ENCODE measurements at regions not wholly inside any gene's neighbourhood (a gene's known extent, or its start where the extent isn't known, plus 50 kb on each side); places are given as distances from the start of the nearest gene placed in this dataset.
"Not testable (repeated sequence)": the region's sequence is repeated elsewhere in the genome, so short reads cannot be mapped to it uniquely, and the experiment has no call there.

DNA sequence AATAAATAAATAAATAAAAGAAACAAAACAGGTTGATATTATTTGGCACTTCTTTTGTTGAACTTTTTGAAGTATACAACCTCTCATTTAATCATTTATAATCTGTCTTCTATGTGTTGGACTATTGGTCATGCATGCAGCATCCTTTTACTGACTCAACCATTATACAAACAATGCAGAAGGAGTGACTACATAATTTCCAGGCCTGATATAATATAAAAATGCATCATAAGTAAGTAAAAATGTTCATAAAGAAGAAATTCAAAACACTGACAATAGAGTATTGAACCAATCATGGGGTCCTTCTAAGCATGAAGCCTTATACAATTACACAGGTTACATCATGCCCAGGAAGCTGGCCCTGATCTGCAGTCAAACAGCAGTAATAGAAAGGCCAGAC lies 141.5 kb upstream of the FN1 start:
- DNase-seq = no peak

DNA sequence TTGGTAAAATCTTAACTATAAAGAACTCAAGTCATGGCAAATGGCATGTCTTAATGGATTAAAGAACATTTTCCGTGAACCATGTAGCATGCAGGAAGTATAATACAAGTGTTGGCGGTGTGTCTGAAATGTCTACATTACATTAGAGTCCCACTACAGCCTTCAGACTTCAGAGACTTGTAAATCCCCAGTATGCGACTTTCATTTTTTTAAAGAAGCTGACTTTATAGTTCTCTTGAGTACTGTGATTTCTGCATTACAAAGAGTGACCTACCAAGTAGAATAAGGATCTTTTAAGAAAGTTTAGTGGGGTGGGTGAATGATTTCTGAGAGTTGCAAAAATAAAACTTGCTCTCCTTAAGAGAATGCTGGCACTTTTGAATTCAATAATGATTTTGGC lies 140.7 kb upstream of the FN1 start:
- no peak for DNase-seq

GRCh38 chr2:215573496-215573895 lies 137.6 kb upstream of the FN1 start:
- no peak for DNase-seq

DNA sequence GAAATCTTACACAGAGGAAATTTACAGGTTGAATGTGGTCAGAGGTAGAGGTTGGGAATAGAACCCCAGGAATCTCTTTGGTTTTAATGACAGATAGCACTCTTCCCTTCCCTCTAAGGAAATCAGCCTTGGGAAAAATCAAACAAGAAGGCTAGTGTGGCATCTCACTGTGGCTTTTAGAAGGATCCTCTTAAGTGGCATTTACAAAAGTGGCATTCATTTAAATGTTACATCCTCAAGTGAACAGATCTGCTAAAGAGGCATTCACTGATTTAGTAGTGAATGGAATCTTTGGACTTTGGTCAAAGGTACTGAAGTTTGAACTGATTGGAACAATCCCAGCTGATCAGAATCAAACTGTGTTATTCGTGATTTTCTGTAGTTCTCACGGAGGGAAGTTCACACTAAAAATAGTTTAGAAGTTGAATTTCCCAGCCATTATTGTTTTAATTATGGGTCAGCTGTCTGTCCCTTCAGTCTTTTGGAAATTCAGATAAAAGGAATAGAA lies 136.5 kb upstream of the FN1 start:
- DNase-seq = no peak

DNA sequence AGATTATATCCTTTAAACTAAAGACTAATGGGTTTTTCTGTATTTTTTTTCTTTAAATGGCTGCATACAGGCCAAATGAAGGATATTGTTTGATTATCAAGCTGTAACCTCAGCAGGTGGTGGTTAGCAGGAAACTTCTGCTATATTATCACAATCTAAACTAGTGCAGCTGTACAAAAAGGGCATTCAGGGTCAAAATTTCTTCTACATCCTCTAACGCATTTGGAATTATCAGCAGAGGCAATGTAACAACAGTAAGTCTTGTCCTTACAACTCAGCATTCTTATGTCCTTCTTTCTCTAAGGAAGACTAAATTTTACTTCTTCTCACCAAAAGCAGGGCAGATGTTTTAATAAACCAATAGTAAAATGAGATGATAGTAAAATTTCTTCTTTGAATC lies 135.8 kb upstream of the FN1 start:
- DNase-seq = no peak

GRCh38 chr2:215567504-215567903 lies 131.6 kb upstream of the FN1 start:
- DNase-seq = no peak

GRCh38 chr2:215565897-215566296 lies 130.0 kb upstream of the FN1 start:
- DNase-seq = no peak

- no peak for DNase-seq
Observed at GRCh38 chr2:215557701-215558100, 121.8 kb upstream of the FN1 start.

DNA sequence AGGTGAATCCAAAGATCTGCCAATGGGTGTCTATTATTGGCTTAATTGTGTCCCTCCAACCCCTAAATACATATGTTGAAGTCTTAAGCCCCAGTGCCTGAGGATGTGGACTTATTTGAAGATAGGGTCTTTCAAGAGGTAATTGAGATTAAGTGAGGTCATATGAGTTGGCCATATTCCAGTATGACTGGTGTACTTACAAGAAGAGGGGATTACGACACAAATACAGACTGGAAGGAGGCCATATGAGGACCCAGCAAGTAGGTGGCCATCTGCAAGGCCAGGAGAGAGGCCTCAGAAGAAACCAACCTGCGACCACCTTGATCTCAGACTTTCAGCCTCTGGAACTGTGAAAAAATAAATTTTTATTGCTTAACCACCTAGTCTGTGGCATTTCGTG lies 121.1 kb upstream of the FN1 start:
- DNase-seq = no peak

GRCh38 chr2:215554689-215555498 lies 119.0 kb upstream of the FN1 start:
- no peak for DNase-seq

DNA sequence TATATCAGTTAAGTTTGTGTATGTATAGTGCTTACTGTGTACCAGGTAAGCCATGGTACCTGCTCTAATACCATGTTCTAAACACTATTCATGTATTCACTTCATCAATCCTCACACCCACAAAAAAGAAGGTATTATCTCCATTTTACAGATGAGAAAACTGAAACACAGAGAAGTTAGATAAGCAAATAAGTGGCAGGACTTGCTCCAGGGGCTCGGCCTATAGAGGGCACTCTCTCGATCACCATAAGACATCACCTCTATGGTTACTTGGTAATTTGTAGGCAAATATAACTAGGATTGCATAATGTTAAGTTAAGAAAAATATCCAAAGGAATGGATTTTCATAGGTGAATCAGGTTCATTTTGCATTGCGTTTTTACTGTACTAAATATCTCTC lies 118.1 kb upstream of the FN1 start:
- no peak for DNase-seq

DNA sequence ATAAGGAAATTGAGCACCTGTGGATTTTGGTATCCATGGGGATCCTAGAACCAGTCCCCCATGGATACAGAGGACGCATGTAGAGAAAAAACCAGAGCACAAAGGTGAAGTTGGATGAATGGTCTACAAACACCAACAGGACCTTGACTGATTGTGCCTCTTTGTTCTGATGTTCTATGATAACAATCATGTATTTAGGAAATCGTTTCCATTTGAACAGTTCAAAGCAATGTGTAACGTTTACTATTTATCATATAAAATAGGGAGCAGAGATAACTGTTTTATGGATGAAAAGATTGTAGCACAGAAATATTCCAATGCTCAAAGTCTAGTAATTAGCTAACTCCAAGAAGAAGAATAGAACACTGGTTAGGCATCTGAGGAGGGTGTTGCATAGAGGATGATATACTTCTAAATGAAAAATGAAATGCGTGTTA lies 116.3 kb upstream of the FN1 start:
- DNase-seq = no peak

DNA sequence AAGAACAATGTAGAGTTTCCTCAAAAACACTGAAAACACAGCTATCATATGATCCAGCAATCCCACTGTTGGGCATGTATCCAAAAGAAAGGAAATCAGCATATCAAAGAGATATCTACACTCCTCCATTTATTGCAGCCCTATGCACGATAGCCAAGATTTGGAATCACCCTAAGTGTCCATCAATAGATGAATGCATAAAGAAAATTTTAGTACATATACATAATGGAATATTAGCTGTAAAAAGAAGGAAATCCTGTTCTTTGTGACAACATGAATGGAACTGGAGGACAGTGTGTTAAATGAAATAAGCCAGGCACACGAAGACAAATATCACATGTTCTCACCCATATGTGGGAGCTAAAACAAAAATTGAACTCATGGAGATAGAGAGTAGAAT lies 114.5 kb upstream of the FN1 start:
- DNase-seq = no peak

GRCh38 chr2:215548714-215549113 lies 112.8 kb upstream of the FN1 start:
- DNase-seq = no peak

- no peak for DNase-seq
Observed at GRCh38 chr2:215542690-215543089, 106.8 kb upstream of the FN1 start.

DNA sequence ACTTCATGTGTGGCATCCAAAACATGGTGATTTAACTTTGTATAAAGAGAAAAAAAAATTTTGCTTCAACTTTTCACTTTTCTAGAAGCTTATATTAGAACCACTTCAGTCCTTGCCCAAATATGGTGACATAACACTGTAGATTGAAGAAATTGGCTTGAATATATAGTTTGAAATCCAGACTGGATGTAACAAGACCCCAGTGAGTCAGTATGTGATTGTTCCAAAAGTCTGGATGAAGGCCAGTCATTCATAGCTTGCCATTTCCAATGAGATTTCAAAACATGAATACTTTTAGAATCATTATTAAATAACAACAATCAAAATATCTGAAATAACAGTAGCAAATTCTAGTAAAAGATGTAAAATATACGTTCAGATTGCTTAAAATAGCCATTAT lies 104.8 kb upstream of the FN1 start:
- no peak for DNase-seq

GRCh38 chr2:215537611-215538010 lies 101.7 kb upstream of the FN1 start:
- no peak for DNase-seq

GRCh38 chr2:215536510-215536909 lies 100.6 kb upstream of the FN1 start:
- DNase-seq = no peak

DNA sequence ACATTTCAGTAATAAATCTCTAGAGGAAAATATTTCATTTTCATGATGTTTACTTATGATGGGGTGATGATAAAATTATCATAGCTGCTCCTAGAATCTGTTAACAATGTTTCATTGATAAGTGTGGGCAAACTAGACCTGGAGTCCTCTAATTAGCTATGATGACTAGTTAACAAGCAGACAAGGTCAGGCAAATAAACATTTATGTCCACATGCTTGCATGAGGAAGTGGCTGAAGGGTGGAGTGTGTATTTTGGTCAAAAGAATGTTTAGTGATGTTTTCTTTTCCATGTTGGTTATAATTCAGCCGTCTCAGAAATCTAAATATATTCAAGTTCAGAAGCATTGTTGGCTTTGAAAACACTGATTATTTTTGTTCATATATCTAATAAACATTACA lies 99.9 kb upstream of the FN1 start:
- DNase-seq = no peak

- no peak for DNase-seq
Observed at GRCh38 chr2:215535125-215535668, 99.3 kb upstream of the FN1 start.

DNA sequence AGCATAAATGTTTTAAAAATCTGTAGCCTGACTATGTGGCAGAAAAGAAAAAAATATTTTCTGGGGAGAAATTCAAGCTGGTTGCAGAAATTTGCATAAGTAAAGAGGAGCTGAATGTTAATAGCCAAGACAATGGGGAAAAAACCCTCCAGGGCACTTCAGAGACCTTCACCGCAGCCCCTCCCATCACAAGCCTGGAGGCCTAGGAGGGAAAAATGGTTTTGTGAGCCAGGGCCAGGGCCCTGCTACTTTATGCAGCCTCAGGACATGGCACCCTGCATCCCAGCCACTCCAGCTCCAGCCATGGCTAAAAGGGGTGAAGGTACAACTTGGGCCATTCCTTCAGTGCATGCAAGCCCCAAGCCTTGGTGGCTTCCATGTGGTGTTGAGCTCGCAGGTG lies 97.8 kb upstream of the FN1 start:
- not testable (repeated sequence) for DNase-seq

DNA sequence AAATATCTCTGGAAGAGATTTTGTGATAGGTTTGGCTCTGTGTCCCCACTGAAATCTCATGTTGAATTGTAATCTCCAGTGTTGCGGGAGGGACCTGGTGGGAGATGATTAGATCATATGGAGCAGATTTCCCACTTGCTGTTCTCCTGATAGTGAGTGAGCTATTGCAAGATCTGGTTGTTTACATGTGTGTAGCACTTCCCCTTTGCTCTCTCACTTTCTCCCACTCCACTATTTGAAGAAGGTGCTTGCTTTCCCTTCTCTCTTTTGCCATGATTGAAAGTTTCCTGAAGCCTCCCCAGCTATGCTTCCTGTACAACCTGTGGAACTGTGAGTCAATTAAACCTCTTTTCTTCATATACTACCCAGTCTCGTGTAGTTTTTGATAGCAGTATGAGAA lies 97.0 kb upstream of the FN1 start:
- no peak for DNase-seq

- no peak for DNase-seq
Observed at GRCh38 chr2:215531284-215531683, 95.4 kb upstream of the FN1 start.

DNA sequence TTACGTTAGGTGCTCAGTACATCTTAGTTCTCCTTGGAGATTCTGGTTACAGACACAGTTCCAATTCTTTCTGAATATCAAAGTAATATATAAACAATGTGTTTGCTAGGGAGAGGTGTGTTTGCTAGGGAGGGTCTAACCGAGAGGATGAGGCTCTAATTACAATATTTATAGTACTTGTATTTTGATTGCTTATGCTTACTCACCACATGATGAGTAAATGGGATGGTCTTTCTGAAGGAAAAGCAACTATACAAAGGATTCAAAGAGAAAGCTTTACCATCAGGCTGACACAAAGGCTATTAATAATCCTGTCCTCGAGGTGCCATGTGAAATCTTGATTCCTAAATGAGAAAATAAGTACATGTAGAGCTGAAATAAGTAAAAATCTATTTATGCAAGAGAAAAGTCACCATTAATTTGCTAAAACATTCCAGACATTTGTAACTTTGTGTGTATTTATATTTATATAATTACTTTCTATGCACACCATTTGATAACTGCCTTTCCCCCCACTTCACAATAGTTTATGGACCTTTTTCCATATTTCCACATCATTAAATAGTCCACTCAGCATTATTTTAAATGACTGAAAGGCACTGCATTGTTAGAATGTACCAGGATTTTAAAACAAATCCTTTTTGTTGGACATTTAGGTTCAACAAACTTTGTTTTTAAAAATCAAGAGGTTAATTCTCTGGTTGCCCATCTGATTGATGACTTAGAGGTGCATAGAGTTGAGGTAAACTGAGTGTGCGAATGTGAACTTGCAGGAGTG lies 94.5 kb upstream of the FN1 start:
- no peak for DNase-seq

All from DMS153 (cell line).